ENCODE measurements at regions not wholly inside any gene's neighbourhood (a gene's known extent, or its start where the extent isn't known, plus 50 kb on each side); places are given as distances from the start of the nearest gene placed in this dataset.

- no peaks in the 10 kb centered on the region for H3K27me3 ChIP-seq (ENCODE audit: insufficient read depth, low read length)
- peaks cover 3% of the 10 kb centered on the region for H3K4me1 ChIP-seq (ENCODE audit: control insufficient read depth, insufficient read depth, low read length, unreplicated experiment)
- H3K27ac ChIP-seq (ENCODE audit: low read depth, low read length) = no peak overlapping the region
- no peaks in the 10 kb centered on the region for H3K79me2 ChIP-seq (ENCODE audit: control insufficient read depth, insufficient read depth, low read length, unreplicated experiment)
- H3K36me3 ChIP-seq (ENCODE audit: insufficient read depth, low read length) = no peaks in the 10 kb centered on the region
- H3K4me3 ChIP-seq (ENCODE audit: low read depth, low read length) = no peak overlapping the region
- no peak overlapping the region for H2AFZ ChIP-seq (ENCODE audit: low read length, unreplicated experiment)
Observed at GRCh38 chr10:43790147-43790546, 141.5 kb upstream of the ZNF32 start.

- H2AFZ ChIP-seq (ENCODE audit: low read length, unreplicated experiment) = no peak overlapping the region
Observed at GRCh38 chr10:43785252-43785651, 136.6 kb upstream of the ZNF32 start.

GRCh38 chr10:43782814-43783213 lies 134.1 kb upstream of the ZNF32 start:
- no peak overlapping the region for H2AFZ ChIP-seq (ENCODE audit: low read length, unreplicated experiment)
- no peaks in the 10 kb centered on the region for H3K79me2 ChIP-seq (ENCODE audit: control insufficient read depth, insufficient read depth, low read length, unreplicated experiment)
- no peaks in the 10 kb centered on the region for H3K27me3 ChIP-seq (ENCODE audit: insufficient read depth, low read length)
- H3K4me1 ChIP-seq (ENCODE audit: control insufficient read depth, insufficient read depth, low read length, unreplicated experiment) = no peaks in the 10 kb centered on the region
- H3K4me3 ChIP-seq (ENCODE audit: low read depth, low read length) = no peak overlapping the region
- H3K27ac ChIP-seq (ENCODE audit: low read depth, low read length) = no peak overlapping the region
- no peaks in the 10 kb centered on the region for H3K36me3 ChIP-seq (ENCODE audit: insufficient read depth, low read length)

More at GRCh38 chr10:43785252-43785651, 136.6 kb upstream of the ZNF32 start:
- Histone ChIP-seq H3K36me3 (ENCODE audit: insufficient read depth, low read length) (no peaks in the 10 kb centered on the region), H3K27ac (ENCODE audit: low read depth, low read length) (no peak overlapping the region), H3K27me3 (ENCODE audit: insufficient read depth, low read length) (no peaks in the 10 kb centered on the region), H3K4me3 (ENCODE audit: low read depth, low read length) (no peak overlapping the region), H3K4me1 (ENCODE audit: control insufficient read depth, insufficient read depth, low read length, unreplicated experiment) (no peaks in the 10 kb centered on the region), H3K79me2 (ENCODE audit: control insufficient read depth, insufficient read depth, low read length, unreplicated experiment) (no peaks in the 10 kb centered on the region)

- Histone ChIP-seq H3K4me1 (ENCODE audit: control insufficient read depth, insufficient read depth, low read length, unreplicated experiment) (no peaks in the 10 kb centered on the region), H3K27ac (ENCODE audit: low read depth, low read length) (no peak overlapping the region), H2AFZ (ENCODE audit: low read length, unreplicated experiment) (no peak overlapping the region)
Observed at GRCh38 chr10:43781480-43782361, 133.0 kb upstream of the ZNF32 start.

GRCh38 chr10:43778571-43778970 lies 129.9 kb upstream of the ZNF32 start:
- no peak overlapping the region for H2AFZ ChIP-seq (ENCODE audit: low read length, unreplicated experiment)
- H3K4me3 ChIP-seq (ENCODE audit: low read depth, low read length) = no peak overlapping the region
- H3K4me1 ChIP-seq (ENCODE audit: control insufficient read depth, insufficient read depth, low read length, unreplicated experiment) = no peaks in the 10 kb centered on the region
- no peaks in the 10 kb centered on the region for H3K36me3 ChIP-seq (ENCODE audit: insufficient read depth, low read length)
- H3K79me2 ChIP-seq (ENCODE audit: control insufficient read depth, insufficient read depth, low read length, unreplicated experiment) = no peaks in the 10 kb centered on the region
- no peaks in the 10 kb centered on the region for H3K27me3 ChIP-seq (ENCODE audit: insufficient read depth, low read length)
- no peak overlapping the region for H3K27ac ChIP-seq (ENCODE audit: low read depth, low read length)

More at GRCh38 chr10:43781480-43782361, 133.0 kb upstream of the ZNF32 start:
- Histone ChIP-seq H3K4me3 (ENCODE audit: low read depth, low read length) (no peak overlapping the region), H3K36me3 (ENCODE audit: insufficient read depth, low read length) (no peaks in the 10 kb centered on the region), H3K79me2 (ENCODE audit: control insufficient read depth, insufficient read depth, low read length, unreplicated experiment) (no peaks in the 10 kb centered on the region), H3K27me3 (ENCODE audit: insufficient read depth, low read length) (no peaks in the 10 kb centered on the region)

GRCh38 chr10:43775384-43775783 lies 126.7 kb upstream of the ZNF32 start:
- Histone ChIP-seq H3K4me1 (ENCODE audit: control insufficient read depth, insufficient read depth, low read length, unreplicated experiment) (no peaks in the 10 kb centered on the region), H3K27me3 (ENCODE audit: insufficient read depth, low read length) (no peaks in the 10 kb centered on the region)

GRCh38 chr10:43774234-43774769 lies 125.6 kb upstream of the ZNF32 start:
- Histone ChIP-seq H3K27ac (ENCODE audit: low read depth, low read length) (no peak overlapping the region), H3K4me3 (ENCODE audit: low read depth, low read length) (no peak overlapping the region), H3K27me3 (ENCODE audit: insufficient read depth, low read length) (no peaks in the 10 kb centered on the region), H3K4me1 (ENCODE audit: control insufficient read depth, insufficient read depth, low read length, unreplicated experiment) (no peaks in the 10 kb centered on the region), H3K79me2 (ENCODE audit: control insufficient read depth, insufficient read depth, low read length, unreplicated experiment) (no peaks in the 10 kb centered on the region), H2AFZ (ENCODE audit: low read length, unreplicated experiment) (no peak overlapping the region), H3K36me3 (ENCODE audit: insufficient read depth, low read length) (no peaks in the 10 kb centered on the region; the same call in 1 of the 2 replicates)

More at GRCh38 chr10:43775384-43775783, 126.7 kb upstream of the ZNF32 start:
- Histone ChIP-seq H2AFZ (ENCODE audit: low read length, unreplicated experiment) (no peak overlapping the region), H3K27ac (ENCODE audit: low read depth, low read length) (no peak overlapping the region), H3K36me3 (ENCODE audit: insufficient read depth, low read length) (no peaks in the 10 kb centered on the region; the same call in 1 of the 2 replicates), H3K4me3 (ENCODE audit: low read depth, low read length) (no peak overlapping the region), H3K79me2 (ENCODE audit: control insufficient read depth, insufficient read depth, low read length, unreplicated experiment) (no peaks in the 10 kb centered on the region)

GRCh38 chr10:43773736-43774135 lies 125.1 kb upstream of the ZNF32 start:
- H3K27ac ChIP-seq (ENCODE audit: low read depth, low read length) = no peak overlapping the region
- H2AFZ ChIP-seq (ENCODE audit: low read length, unreplicated experiment) = no peak overlapping the region
- H3K79me2 ChIP-seq (ENCODE audit: control insufficient read depth, insufficient read depth, low read length, unreplicated experiment) = no peaks in the 10 kb centered on the region
- H3K36me3 ChIP-seq (ENCODE audit: insufficient read depth, low read length) = no peaks in the 10 kb centered on the region; the same call in 1 of the 2 replicates
- H3K4me1 ChIP-seq (ENCODE audit: control insufficient read depth, insufficient read depth, low read length, unreplicated experiment) = no peaks in the 10 kb centered on the region
- no peaks in the 10 kb centered on the region for H3K27me3 ChIP-seq (ENCODE audit: insufficient read depth, low read length)
- no peak overlapping the region for H3K4me3 ChIP-seq (ENCODE audit: low read depth, low read length)

GRCh38 chr10:43772171-43772570 lies 123.5 kb upstream of the ZNF32 start:
- Histone ChIP-seq H3K79me2 (ENCODE audit: control insufficient read depth, insufficient read depth, low read length, unreplicated experiment) (no peaks in the 10 kb centered on the region), H3K36me3 (ENCODE audit: insufficient read depth, low read length) (no peaks in the 10 kb centered on the region; the same call in 1 of the 2 replicates), H3K4me3 (ENCODE audit: low read depth, low read length) (no peak overlapping the region), H3K4me1 (ENCODE audit: control insufficient read depth, insufficient read depth, low read length, unreplicated experiment) (no peaks in the 10 kb centered on the region), H2AFZ (ENCODE audit: low read length, unreplicated experiment) (no peak overlapping the region), H3K27ac (ENCODE audit: low read depth, low read length) (no peak overlapping the region), H3K27me3 (ENCODE audit: insufficient read depth, low read length) (no peaks in the 10 kb centered on the region)

- Histone ChIP-seq H3K4me3 (ENCODE audit: low read depth, low read length) (no peak overlapping the region), H3K27ac (ENCODE audit: low read depth, low read length) (no peak overlapping the region), H2AFZ (ENCODE audit: low read length, unreplicated experiment) (no peak overlapping the region), H3K27me3 (ENCODE audit: insufficient read depth, low read length) (no peaks in the 10 kb centered on the region), H3K4me1 (ENCODE audit: control insufficient read depth, insufficient read depth, low read length, unreplicated experiment) (no peaks in the 10 kb centered on the region), H3K79me2 (ENCODE audit: control insufficient read depth, insufficient read depth, low read length, unreplicated experiment) (no peaks in the 10 kb centered on the region), H3K36me3 (ENCODE audit: insufficient read depth, low read length) (no peaks in the 10 kb centered on the region; the same call in 1 of the 2 replicates)
Observed at GRCh38 chr10:43771675-43772074, 123.0 kb upstream of the ZNF32 start.

- no peaks in the 10 kb centered on the region for H3K4me1 ChIP-seq (ENCODE audit: control insufficient read depth, insufficient read depth, low read length, unreplicated experiment)
- no peak overlapping the region for H2AFZ ChIP-seq (ENCODE audit: low read length, unreplicated experiment)
Observed at GRCh38 chr10:43765516-43765915, 116.8 kb upstream of the ZNF32 start.

More at GRCh38 chr10:43765516-43765915, 116.8 kb upstream of the ZNF32 start:
- Histone ChIP-seq H3K36me3 (ENCODE audit: insufficient read depth, low read length) (no peaks in the 10 kb centered on the region), H3K4me3 (ENCODE audit: low read depth, low read length) (no peak overlapping the region), H3K27ac (ENCODE audit: low read depth, low read length) (no peak overlapping the region), H3K27me3 (ENCODE audit: insufficient read depth, low read length) (no peaks in the 10 kb centered on the region), H3K79me2 (ENCODE audit: control insufficient read depth, insufficient read depth, low read length, unreplicated experiment) (no peaks in the 10 kb centered on the region)

Data from ACC112 (cell line).